Astrocyte (in vitro differentiated cells and primary cell): ENCODE measurements at regions not wholly inside any gene's neighbourhood (a gene's known extent, or its start where the extent isn't known, plus 50 kb on each side); places are given as distances from the start of the nearest gene placed in this dataset.

Experiments used
- DNase-seq: peaks from one replicate; pipeline ENCODE4 v3.0.0-alpha.2; 2010; ENCODE audit warnings: low read depth
- FAIRE-seq: peaks from 2 replicates; lab custom pipeline; 2011; peaks lifted over from hg19 to GRCh38; lab: Jason Lieb, UNC
- H2AFZ ChIP-seq: 2 replicates; pipeline ENCODE4 v1.6.0; 2012; ENCODE audit warnings: low read depth, low read length, inconsistent platforms
- H3K27ac ChIP-seq: 2 replicates; pipeline ENCODE4 v1.5.1; 2011; ENCODE audit warnings: low read depth, low read length, inconsistent platforms
- H3K27me3 ChIP-seq: 2 replicates; pipeline ENCODE4 v1.6.0; 2011; ENCODE audit warnings: low read length, inconsistent platforms; ENCODE audit not compliant: insufficient read depth
- H3K36me3 ChIP-seq: 2 replicates; pipeline ENCODE4 v1.5.1; 2011; ENCODE audit warnings: low read length, inconsistent platforms; ENCODE audit not compliant: insufficient read depth
- H3K4me1 ChIP-seq: 2 replicates; pipeline ENCODE4 v1.5.1; 2011; ENCODE audit warnings: low read length, inconsistent platforms; ENCODE audit not compliant: insufficient read depth
- H3K4me2 ChIP-seq: 2 replicates; pipeline ENCODE4 v1.6.0; 2012; ENCODE audit warnings: low read length, inconsistent platforms
- H3K4me3 ChIP-seq: 2 replicates; pipeline ENCODE4 v1.5.1; 2011; ENCODE audit warnings: low read depth, mild to moderate bottlenecking, low read length, inconsistent platforms; ENCODE audit not compliant: insufficient read depth
- H3K79me2 ChIP-seq: 2 replicates; pipeline ENCODE4 v1.6.0; 2012; ENCODE audit warnings: mild to moderate bottlenecking, low read length, inconsistent platforms; ENCODE audit not compliant: insufficient read depth
- H3K9ac ChIP-seq: 2 replicates; pipeline ENCODE4 v1.6.0; 2012; ENCODE audit warnings: mild to moderate bottlenecking, low read length, inconsistent platforms
- H3K9me3 ChIP-seq: 2 replicates; pipeline ENCODE4 v1.5.1; 2012; ENCODE audit warnings: low read depth, mild to moderate bottlenecking, low read length, inconsistent platforms; ENCODE audit not compliant: insufficient read depth
- H4K20me1 ChIP-seq: 2 replicates; pipeline ENCODE4 v1.6.0; 2012; ENCODE audit warnings: low read length, inconsistent platforms; ENCODE audit not compliant: insufficient read depth
- H3K27ac Mint-ChIP-seq: one replicate; pipeline ENCODE4 v1.8.0; 2021; ENCODE audit warnings: mild to moderate bottlenecking, mixed read lengths; ENCODE audit not compliant: unreplicated experiment
- H3K27me3 Mint-ChIP-seq: one replicate; pipeline ENCODE4 v1.8.0; 2021; ENCODE audit warnings: low read depth, mixed read lengths; ENCODE audit not compliant: unreplicated experiment
- H3K36me3 Mint-ChIP-seq: one replicate; pipeline ENCODE4 v1.8.0; 2021; ENCODE audit warnings: low read depth, mixed read lengths; ENCODE audit not compliant: unreplicated experiment
- H3K4me1 Mint-ChIP-seq: one replicate; pipeline ENCODE4 v1.8.0; 2021; ENCODE audit warnings: low read depth, mixed read lengths; ENCODE audit not compliant: unreplicated experiment
- H3K4me3 Mint-ChIP-seq: one replicate; pipeline ENCODE4 v1.8.0; 2021; ENCODE audit warnings: mild to moderate bottlenecking, moderate library complexity, mixed read lengths; ENCODE audit not compliant: unreplicated experiment
- H3K9me3 Mint-ChIP-seq: one replicate; pipeline ENCODE4 v1.8.0; 2021; ENCODE audit warnings: mild to moderate bottlenecking, mixed read lengths; ENCODE audit not compliant: unreplicated experiment
- EZH2 ChIP-seq: IDR thresholded peaks from 2 replicates; pipeline ENCODE4 v1.6.1; 2012; ENCODE audit warnings: mild to moderate bottlenecking, low read length, inconsistent platforms; ENCODE audit not compliant: insufficient read depth
- TF ChIP-seq, protein P1 (sequence below): IDR thresholded peaks from 2 replicates; pipeline ENCODE4 v1.5.1; 2011; ENCODE audit warnings: low read depth, mild to moderate bottlenecking, inconsistent platforms, low read length, moderate library complexity; ENCODE audit not compliant: insufficient read depth

DNA sequence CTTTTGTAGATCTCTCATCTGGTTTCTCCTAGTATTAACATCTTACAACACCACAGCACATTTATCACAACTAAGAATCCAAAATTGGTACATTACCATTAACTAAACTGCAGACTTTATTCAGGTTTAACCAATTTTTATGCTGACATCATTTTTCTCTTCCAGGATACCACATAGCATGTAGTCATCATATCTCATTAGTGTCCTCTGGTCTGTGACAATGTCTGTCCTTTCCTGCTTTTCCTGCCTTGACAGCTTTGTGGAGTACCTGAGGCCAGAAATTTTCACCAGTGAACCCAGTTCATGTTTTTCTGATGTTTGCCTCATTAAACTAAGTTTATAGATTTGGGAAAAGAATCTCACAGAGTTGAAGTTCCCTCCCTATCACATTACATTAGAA, 294.7 kb upstream of the TNC start:
- Histone ChIP-seq H3K27ac (no peak overlapping the region), H4K20me1 (no peaks in the 10 kb centered on the region), H3K9me3 (no peaks in the 10 kb centered on the region), H3K27me3 (no peaks in the 10 kb centered on the region), H3K4me3 (no peak overlapping the region), H3K4me1 (no peaks in the 10 kb centered on the region), H3K4me2 (no peak overlapping the region), H3K36me3 (no peaks in the 10 kb centered on the region), H2AFZ (no peak overlapping the region), H3K79me2 (no peaks in the 10 kb centered on the region), H3K9ac (no peak overlapping the region)
- no peaks in the 10 kb centered on the region for H3K36me3 Mint-ChIP-seq
- peak overlapping the region; percentile 44 for H3K27ac Mint-ChIP-seq
- H3K27me3 Mint-ChIP-seq: no peaks in the 10 kb centered on the region
- DNase-seq (peak; percentile 22), FAIRE-seq (no peak)
- H3K4me1 Mint-ChIP-seq: peaks cover 13% of the 10 kb centered on the region
- no peak overlapping the region for H3K4me3 Mint-ChIP-seq
- TF ChIP-seq, protein P1, sequence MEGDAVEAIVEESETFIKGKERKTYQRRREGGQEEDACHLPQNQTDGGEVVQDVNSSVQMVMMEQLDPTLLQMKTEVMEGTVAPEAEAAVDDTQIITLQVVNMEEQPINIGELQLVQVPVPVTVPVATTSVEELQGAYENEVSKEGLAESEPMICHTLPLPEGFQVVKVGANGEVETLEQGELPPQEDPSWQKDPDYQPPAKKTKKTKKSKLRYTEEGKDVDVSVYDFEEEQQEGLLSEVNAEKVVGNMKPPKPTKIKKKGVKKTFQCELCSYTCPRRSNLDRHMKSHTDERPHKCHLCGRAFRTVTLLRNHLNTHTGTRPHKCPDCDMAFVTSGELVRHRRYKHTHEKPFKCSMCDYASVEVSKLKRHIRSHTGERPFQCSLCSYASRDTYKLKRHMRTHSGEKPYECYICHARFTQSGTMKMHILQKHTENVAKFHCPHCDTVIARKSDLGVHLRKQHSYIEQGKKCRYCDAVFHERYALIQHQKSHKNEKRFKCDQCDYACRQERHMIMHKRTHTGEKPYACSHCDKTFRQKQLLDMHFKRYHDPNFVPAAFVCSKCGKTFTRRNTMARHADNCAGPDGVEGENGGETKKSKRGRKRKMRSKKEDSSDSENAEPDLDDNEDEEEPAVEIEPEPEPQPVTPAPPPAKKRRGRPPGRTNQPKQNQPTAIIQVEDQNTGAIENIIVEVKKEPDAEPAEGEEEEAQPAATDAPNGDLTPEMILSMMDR: no peak
- TF ChIP-seq EZH2: no peak
- peaks cover 8% of the 10 kb centered on the region for H3K9me3 Mint-ChIP-seq

DNA sequence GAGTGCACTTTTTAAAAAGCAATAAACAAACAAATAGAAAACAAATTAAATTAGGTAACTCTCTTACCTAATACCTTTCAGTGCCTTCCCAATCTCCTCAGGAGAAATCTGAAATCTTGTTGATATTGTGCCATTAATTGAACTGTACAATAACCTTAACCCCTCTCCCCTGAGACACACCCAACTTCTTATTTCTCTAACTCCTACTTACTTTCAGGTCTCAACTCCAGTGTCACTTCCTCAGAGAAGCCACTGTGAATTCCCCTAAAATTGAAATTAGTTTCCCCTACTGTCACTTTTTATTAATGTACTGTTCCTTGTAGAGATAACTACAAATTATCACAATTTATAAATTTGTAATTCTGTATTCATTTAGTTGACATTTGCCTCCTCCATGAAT, 295.3 kb upstream of the TNC start:
- TF ChIP-seq, protein P1: no peak
- TF ChIP-seq EZH2: no peak
- H3K27ac ChIP-seq: no peak overlapping the region
- no peak overlapping the region for H2AFZ ChIP-seq
- H3K4me2 ChIP-seq: no peak overlapping the region
- H3K79me2 ChIP-seq: no peaks in the 10 kb centered on the region
- H3K4me3 Mint-ChIP-seq: no peak overlapping the region
- H3K4me3 ChIP-seq: no peak overlapping the region
- no peaks in the 10 kb centered on the region for H3K9me3 ChIP-seq
- no peaks in the 10 kb centered on the region for H4K20me1 ChIP-seq
- no peaks in the 10 kb centered on the region for H3K36me3 ChIP-seq
- no peak overlapping the region for H3K27ac Mint-ChIP-seq
- DNase-seq (no peak), FAIRE-seq (no peak)
- no peak overlapping the region for H3K9ac ChIP-seq
- no peaks in the 10 kb centered on the region for H3K27me3 ChIP-seq
- H3K36me3 Mint-ChIP-seq: no peaks in the 10 kb centered on the region
- H3K9me3 Mint-ChIP-seq: peaks cover 8% of the 10 kb centered on the region
- no peaks in the 10 kb centered on the region for H3K27me3 Mint-ChIP-seq
- no peaks in the 10 kb centered on the region for H3K4me1 ChIP-seq
- H3K4me1 Mint-ChIP-seq: peaks cover 13% of the 10 kb centered on the region

DNA sequence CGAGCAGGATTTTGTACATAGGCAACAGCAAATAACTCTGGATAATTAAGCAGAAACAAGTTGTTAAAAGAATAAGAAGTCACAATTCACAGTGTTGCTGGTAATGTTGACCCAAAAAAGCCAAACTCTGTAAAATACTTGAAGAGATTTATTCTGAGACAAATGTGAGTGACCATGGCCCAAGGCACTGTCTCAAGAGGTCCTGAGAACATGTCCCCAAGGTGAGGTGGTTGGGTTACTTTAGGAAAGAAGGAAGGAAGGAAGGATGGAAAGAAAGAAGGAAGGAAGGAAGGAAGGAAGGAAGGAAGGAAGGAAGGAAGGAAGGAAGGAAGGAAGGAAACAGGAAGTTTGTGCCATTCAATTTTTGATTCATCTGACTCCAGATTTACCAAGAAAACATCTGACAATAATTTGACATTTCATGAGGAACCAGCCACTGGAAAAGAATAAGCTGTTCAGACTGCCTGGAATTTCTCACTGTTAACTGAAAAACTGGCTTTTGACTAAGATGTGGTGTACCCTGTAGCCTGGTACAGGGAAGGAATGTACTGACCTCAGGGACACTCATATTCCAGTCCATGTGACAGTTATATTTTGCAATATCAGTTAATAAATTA, 295.9 kb upstream of the TNC start:
- TF ChIP-seq, protein P1: no peak
- no peak for TF ChIP-seq EZH2
- H3K9me3 Mint-ChIP-seq: peaks cover 7% of the 10 kb centered on the region
- no peaks in the 10 kb centered on the region for H3K36me3 ChIP-seq
- H3K4me2 ChIP-seq: no peak overlapping the region
- H3K27me3 Mint-ChIP-seq: no peaks in the 10 kb centered on the region
- no peak overlapping the region for H3K27ac ChIP-seq
- no peaks in the 10 kb centered on the region for H3K9me3 ChIP-seq
- H2AFZ ChIP-seq: no peak overlapping the region
- H3K4me3 ChIP-seq: no peak overlapping the region
- H3K27me3 ChIP-seq: no peaks in the 10 kb centered on the region
- FAIRE-seq: no peak
- H3K9ac ChIP-seq: no peak overlapping the region
- H3K4me3 Mint-ChIP-seq: no peak overlapping the region
- H3K79me2 ChIP-seq: no peaks in the 10 kb centered on the region
- H3K36me3 Mint-ChIP-seq: no peaks in the 10 kb centered on the region
- DNase-seq: no peak
- no peaks in the 10 kb centered on the region for H3K4me1 ChIP-seq
- H3K4me1 Mint-ChIP-seq: peaks cover 13% of the 10 kb centered on the region
- H4K20me1 ChIP-seq: no peaks in the 10 kb centered on the region
- peak overlapping the region; percentile 86 for H3K27ac Mint-ChIP-seq
